NCI-H1092 (cell line): ENCODE measurements at regions not wholly inside any gene's neighbourhood (a gene's known extent, or its start where the extent isn't known, plus 50 kb on each side); places are given as distances from the start of the nearest gene placed in this dataset.

Source experiments
- DNase-seq: peaks from one replicate; lab custom pipeline; 2025; lab: John Stamatoyannopoulos, UW

GRCh38 chr12:126193190-126193589, 1128.0 kb downstream of the AACS start:
- no peak for DNase-seq

DNA sequence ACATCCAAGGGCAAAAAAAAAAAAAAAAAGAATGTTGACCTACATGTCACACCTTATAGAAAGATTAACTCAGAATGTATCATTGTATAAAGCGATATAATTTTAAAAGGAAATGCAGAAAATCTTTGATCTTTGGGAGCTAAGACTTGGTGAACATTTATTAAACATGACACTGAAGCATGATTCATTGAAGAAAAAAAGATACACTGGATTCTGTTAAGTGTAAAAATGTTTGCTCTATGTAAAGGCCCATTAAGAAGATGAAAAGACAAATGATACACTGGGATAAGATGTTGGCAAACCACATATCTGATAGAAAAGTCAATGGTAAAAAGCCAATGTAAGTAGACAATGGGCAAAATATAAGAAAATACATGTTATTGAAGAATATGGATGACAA, 1131.0 kb downstream of the AACS start:
- no peak for DNase-seq

DNA sequence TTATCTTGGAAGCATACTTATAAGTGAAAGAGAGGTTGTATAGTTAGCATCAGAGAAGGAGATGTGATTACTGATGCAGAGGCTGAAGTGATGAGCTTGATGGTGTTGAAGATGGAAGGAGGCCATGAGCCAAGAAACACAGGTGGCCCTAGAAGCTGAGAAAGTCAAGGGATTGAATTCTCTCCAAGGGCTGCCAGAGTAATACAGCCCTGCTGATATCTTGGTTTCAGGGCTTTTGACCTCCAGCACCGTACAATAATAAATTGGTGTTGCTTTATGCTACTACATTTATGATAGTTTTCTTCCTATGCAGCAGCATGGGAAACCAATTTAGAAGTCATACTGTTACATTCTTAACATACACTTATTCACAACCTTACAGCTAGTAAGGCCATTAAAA, 1133.3 kb downstream of the AACS start:
- no peak for DNase-seq

DNA sequence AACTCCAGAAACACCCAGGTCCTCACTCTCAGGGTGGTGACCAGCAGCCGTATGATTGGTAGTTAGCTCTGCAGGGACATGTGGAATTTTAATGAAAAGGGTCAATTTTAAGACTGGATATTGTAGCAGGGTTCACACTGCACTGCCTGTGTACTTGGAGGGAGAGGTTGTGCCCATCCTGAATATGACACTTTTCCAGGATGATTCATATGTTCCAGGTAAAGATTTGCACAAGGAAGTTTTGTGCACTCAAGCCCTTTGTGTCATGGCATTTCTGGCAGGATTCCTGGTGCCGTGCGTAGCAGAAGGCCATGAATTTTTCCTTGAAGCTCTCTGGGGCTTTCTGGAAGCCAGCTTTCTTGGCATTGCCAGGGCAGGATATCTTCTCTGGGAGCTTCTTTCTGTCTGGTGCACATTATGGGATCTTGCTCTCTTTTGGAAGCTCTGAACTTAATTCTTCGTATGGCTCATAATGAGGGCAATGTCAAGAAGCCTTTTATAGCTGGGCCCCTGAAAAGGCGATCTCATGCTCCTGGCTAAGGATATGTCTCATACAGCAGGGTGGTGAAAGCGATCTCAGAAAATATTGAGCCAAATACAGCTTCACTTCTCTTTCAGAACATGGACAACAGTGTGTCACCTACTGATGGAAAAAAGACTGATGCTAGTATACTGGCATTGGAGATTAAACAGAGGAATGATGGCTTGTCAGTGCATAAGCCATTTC, 1133.9 kb downstream of the AACS start:
- no peak for DNase-seq

DNA sequence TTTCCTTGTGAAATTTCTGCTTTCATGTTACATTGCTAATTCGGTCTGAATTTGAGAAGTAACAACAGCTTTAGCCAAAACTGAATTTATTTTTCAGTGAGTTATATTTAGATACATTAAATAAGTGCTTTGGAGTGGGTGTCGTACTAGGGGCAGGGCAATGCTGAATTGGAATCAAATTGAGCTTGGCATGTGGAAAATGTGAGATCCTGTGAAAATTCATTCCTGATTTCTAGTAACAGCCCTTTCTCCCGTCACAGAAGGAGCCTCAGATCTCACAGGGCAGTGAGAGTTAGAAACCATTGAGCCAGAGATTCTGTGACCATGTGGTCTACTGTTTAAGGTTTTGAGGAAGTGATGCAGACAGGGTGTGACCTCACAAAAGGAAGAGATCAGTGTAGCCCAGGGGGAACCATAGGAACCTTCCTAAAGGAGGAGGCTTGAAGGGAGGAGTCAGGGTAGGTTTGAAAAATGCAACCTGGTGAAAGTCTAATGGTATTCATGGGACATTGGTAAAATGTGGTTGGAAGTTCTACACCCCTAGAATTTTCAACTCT, 1136.8 kb downstream of the AACS start:
- DNase-seq: no peak

DNA sequence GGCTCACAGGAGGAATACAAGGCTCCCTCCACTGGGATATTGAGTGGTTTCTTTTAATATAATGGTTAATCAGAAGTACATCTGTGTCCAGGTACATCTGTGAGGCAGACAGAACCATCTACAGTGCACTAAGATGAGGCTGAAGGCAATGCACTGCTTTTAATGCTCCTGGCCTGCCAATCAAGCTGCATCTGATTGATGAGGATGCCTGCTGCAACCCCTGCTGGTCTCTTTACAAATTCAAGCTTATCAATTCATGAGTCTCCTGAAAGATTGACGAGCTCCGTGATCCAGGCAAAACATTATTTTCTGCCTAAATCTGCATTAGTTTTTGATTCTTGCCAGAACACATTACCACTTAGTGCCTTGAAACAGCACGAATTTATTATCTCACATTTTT, 1139.1 kb downstream of the AACS start:
- no peak for DNase-seq

- DNase-seq: no peak
These were observed 1144.8 kb downstream of the AACS start for GRCh38 chr12:126210026-126210425.

- DNase-seq: no peak
These were observed 1145.2 kb downstream of the AACS start for GRCh38 chr12:126210448-126210847.

DNA sequence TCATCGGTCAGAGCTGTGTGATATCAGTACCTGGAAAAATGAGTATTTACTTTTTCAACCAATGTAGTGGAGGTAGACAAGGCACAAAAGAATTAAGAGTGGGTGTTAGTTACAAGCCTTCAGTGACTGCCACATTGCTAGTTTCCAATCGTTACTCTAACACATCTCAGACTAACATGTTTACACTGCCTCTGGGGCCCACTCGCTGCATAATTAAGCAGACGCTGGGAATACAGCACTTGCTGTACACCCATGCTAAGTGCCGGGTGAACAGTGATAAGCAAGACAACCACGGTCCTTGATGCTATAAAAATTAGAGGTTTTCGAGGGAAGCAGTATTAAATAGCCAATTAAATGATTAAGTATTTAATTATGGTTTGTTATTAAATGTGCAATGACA, 1147.6 kb downstream of the AACS start:
- DNase-seq: no peak

- DNase-seq: no peak
These were observed 1153.5 kb downstream of the AACS start for GRCh38 chr12:126218697-126219096.

GRCh38 chr12:126219139-126219538, 1153.9 kb downstream of the AACS start:
- DNase-seq: no peak

- no peak for DNase-seq
These were observed 1154.5 kb downstream of the AACS start for GRCh38 chr12:126219654-126220279.

DNA sequence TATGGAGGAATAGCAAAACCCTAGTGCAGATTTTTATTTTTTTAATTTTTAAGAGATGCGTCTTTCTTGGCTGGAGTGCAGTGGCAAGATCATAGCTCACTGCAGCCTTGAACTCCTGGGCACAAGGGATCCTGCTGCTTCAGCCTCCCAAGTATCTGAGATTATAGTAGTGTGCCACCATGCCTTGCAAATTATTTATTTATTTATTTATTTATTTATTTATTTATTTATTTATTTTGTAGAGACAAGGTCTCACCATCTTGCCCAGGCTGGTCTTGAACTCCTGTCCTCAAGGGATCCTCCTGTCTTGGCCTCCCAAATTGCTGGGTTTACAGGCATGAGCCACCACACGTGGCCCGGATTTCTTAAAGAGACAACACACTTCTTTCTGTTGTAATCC, 1158.8 kb downstream of the AACS start:
- DNase-seq: no peak

GRCh38 chr12:126228936-126229335, 1163.7 kb downstream of the AACS start:
- no peak for DNase-seq

DNA sequence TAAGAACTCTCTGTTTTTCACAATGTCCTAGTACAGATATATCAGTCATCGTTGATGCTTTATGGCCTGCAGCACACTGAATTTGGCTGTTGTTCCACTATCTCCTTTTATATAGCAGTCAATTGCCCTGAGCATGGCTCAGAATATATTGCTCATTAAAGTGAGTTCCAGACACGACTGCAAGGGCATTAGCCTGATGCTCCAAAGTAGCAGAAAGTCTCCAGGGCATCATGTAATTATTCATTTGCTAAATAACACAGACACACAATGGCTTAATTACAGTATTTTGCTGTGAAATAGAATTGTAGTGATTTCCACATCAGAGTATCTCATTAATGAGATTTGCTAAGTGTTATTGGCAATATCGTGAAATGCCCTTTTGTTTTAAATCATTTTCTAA, 1167.5 kb downstream of the AACS start:
- DNase-seq: no peak

DNA sequence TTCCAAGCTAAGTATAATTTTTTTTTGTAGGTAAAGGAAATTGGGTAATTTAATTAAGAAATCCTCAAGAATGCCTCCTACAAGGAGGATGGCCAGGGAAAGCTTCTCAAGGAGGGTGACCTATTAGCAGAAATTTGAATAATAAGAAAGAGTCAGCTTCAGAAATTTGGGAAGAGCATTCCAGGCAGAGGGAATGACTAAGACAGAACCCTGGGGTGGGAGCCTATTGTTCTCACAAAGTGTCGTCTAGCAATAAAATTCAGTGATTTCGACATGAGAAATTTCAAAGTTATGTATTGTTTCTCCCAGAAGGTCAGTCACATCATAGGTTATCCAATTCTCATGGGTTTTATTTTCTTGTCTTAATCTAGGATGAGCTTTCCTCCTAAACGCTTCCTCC, 1168.4 kb downstream of the AACS start:
- DNase-seq: no peak

GRCh38 chr12:126243814-126244440, 1178.7 kb downstream of the AACS start:
- no peak for DNase-seq

DNA sequence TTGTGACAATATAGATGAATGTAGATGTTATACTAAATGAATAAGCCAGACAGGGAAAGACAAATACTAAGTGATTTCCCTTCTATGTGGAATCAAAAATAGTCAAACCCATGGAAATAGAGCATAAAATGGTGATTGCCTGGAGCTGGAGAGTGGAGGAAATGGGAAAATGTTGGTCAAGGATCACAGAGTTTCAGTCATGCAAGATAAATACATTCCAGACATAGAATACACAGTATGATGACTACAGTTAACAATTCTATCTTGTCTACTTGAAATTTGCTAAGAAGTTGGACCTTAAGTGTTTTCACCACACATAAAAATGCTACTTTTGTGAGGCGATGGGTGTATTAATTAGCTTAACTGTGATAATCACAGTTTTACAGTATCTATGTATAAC, 1182.7 kb downstream of the AACS start:
- no peak for DNase-seq

DNA sequence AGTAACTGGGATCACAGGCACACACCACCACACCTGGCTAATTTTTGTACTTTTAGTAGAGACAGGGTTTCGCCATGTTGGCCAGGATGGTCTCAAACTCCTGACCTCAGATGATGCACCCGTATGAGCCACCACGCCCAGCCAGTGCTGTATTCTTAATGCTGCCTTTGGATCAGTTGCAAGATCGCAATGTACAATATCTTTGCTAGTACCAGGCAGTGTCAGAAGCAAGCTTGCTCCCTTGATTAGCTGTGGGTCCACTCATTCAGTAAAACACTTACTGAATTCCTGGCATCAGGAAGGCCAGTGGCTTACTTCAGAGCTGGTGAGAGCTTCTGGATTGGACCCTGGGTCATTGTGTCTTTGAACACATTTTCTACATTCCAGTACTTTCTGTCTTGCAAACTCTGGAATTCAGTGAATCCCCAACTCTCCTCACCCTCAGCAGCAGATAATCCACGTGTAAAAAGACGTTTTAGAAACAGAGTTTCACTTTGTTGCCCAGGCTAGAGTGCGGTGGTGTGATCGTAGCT, 1183.7 kb downstream of the AACS start:
- DNase-seq: no peak

GRCh38 chr12:126258190-126258589, 1193.0 kb downstream of the AACS start:
- no peak for DNase-seq

DNA sequence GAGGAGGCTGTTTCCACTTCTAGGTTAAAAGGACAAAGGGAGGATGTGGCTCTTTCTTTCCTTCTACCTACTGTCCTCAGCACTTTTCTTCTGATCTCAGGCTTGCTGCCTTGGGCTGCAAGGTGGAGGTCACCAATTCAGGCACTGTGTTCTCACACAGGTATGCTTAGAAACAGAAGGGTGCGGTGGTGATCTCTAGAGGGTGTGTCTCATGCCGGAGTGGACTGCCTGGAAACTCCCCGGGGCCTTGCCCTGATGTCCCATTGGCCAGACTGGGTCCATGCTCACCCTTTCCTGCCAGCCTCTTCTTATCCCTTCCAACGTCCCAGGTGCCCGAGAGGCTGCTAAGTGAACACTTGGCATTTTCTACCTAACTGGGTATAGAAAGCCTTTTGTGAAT, 1197.6 kb downstream of the AACS start:
- no peak for DNase-seq

GRCh38 chr12:126268222-126268621, 1203.0 kb downstream of the AACS start:
- DNase-seq: no peak

- no peak for DNase-seq
These were observed 1205.9 kb downstream of the AACS start for GRCh38 chr12:126271159-126271558.
